ENCODE measurements at regions not wholly inside any gene's neighbourhood (a gene's known extent, or its start where the extent isn't known, plus 50 kb on each side); places are given as distances from the start of the nearest gene placed in this dataset.

DNA sequence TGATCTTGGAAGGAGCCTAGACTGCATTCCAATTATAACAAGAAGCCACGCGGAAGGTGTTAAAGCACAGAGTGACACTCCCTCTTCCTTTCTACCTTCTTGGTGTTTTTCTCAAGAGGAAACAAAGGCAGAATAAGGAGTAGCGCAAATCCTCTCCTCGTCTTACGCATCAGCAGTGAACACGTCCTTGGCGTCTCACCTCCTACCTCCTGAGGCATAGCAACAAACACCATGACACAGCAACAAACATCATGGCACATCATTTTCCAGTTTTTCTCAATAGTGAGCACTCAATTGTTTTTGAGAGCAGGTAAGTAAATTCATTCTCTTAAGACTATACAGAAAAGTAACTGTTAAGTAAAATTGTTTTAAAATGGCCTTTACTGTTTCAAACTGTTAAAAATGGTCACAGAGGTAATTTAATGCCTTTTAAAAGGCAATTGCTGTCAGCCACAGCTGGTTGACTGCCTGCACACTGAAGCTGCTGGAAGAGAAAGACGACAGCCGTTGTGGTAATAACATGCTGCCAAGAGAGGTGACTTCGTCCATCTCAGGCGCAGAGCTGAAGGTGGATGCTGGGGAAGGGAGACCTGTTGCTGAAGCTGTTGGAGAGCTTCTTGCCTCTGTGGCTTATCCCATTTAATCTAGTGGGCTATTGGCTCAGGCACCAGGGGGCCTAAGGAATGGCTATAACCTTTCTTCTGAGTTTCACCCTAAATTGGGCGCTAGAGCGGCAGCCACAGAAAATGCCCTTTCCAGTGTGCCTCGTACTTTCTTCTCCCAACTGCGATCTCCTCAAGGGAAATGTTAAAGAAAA lies 703.7 kb downstream of the UQCRFS1 start:
- Histone ChIP-seq H3K27ac (no peak overlapping the region), H3K4me3 (no peak overlapping the region), H3K9me3 (no peaks in the 10 kb centered on the region), H3K36me3 (no peaks in the 10 kb centered on the region), H3K27me3 (no peaks in the 10 kb centered on the region), H3K4me1 (no peaks in the 10 kb centered on the region)
- TF ChIP-seq, protein P1, sequence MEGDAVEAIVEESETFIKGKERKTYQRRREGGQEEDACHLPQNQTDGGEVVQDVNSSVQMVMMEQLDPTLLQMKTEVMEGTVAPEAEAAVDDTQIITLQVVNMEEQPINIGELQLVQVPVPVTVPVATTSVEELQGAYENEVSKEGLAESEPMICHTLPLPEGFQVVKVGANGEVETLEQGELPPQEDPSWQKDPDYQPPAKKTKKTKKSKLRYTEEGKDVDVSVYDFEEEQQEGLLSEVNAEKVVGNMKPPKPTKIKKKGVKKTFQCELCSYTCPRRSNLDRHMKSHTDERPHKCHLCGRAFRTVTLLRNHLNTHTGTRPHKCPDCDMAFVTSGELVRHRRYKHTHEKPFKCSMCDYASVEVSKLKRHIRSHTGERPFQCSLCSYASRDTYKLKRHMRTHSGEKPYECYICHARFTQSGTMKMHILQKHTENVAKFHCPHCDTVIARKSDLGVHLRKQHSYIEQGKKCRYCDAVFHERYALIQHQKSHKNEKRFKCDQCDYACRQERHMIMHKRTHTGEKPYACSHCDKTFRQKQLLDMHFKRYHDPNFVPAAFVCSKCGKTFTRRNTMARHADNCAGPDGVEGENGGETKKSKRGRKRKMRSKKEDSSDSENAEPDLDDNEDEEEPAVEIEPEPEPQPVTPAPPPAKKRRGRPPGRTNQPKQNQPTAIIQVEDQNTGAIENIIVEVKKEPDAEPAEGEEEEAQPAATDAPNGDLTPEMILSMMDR (IDR thresholded peaks at IDR 0.05), result no peak
- TF ChIP-seq POLR2A (IDR thresholded peaks at IDR 0.05), result no peak
- no peak for TF ChIP-seq POLR2AphosphoS5 (IDR thresholded peaks at IDR 0.05)
- intact Hi-C loops (cut with DNase I; ENCODE audit: low total_unique reads), result no loop called here
- DNase-seq (ENCODE audit: low spot score in 2 of 2), result no peak

DNA sequence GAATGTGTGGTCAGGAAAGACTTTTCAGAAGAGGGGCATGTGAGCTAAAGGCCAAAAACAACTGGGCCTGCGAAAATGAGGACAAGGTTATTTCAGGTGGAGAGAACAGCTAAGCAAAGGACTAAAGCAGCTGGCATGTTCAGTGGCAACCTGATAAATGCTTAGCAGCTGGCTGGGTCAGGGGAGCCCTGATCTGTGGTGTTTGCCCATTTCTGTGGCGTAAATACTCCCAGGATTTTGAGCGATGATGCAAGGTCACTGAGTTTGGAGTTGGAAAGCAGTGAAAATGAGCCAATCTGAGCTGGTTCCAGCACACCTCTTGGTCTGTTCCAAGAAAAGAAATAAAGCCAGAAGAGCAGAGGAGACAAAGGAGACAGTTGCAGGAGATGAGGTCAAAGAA lies 704.3 kb downstream of the UQCRFS1 start:
- intact Hi-C loops (cut with DNase I; ENCODE audit: low total_unique reads), result no loop called here
- Histone ChIP-seq H3K36me3 (no peaks in the 10 kb centered on the region), H3K27me3 (no peaks in the 10 kb centered on the region), H3K9me3 (no peaks in the 10 kb centered on the region), H3K4me1 (no peaks in the 10 kb centered on the region), H3K27ac (no peak overlapping the region), H3K4me3 (no peak overlapping the region)
- TF ChIP-seq POLR2A (IDR thresholded peaks at IDR 0.05), result no peak
- TF ChIP-seq POLR2AphosphoS5 (IDR thresholded peaks at IDR 0.05), result no peak
- TF ChIP-seq, protein P1 (IDR thresholded peaks at IDR 0.05), result no peak
- DNase-seq (ENCODE audit: low spot score in 2 of 2), result no peak

DNA sequence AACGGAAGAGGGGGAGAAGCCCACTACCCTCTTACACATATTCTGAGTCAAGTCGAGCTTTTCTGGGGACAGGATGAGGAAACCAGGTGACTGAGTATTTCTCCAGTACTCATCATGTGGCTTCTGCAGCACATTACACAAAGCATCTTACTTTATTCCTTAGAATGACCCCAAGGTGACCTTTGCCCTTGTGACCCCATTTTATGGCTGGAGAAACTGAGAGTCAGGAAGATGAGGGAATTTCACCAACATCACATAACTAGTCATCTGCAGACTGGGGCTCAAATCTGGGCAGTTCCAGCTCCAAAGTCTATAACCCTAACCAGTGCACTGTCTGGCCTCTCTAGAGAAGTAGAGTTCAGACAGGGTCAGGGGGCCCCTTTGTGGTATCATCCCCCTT lies 707.0 kb downstream of the UQCRFS1 start:
- Histone ChIP-seq H3K27me3 (no peaks in the 10 kb centered on the region), H3K27ac (no peak overlapping the region), H3K4me3 (no peak overlapping the region), H3K4me1 (no peaks in the 10 kb centered on the region), H3K36me3 (no peaks in the 10 kb centered on the region), H3K9me3 (no peaks in the 10 kb centered on the region)
- TF ChIP-seq POLR2AphosphoS5 (IDR thresholded peaks at IDR 0.05), result no peak
- TF ChIP-seq, protein P1 (IDR thresholded peaks at IDR 0.05), result no peak
- TF ChIP-seq POLR2A (IDR thresholded peaks at IDR 0.05), result no peak
- DNase-seq (ENCODE audit: low spot score in 2 of 2), result no peak
- intact Hi-C loops (cut with DNase I; ENCODE audit: low total_unique reads), result no loop called here

DNA sequence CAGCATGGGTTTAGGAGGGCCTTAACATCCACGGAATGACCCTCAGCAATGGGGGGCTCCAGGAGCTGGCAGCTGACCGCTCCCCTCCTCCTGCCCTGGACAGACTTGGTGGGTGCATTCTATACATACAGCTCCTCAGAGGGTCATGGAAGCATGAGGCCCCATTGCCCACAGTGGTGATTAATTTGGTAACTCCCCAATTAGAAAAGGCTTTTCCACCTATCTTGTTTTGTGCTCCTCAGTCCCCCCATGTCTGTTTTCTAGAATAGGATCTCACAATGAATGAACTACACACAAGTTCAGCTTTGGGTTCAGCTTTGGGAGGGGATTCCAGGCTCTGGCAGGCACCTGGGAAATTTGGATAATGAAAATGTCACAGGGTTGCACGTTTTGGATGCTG lies 707.8 kb downstream of the UQCRFS1 start:
- H3K36me3 ChIP-seq, result no peaks in the 10 kb centered on the region
- intact Hi-C loops (cut with DNase I; ENCODE audit: low total_unique reads), result no loop called here
- no peak overlapping the region for H3K4me3 ChIP-seq
- no peak overlapping the region for H3K27ac ChIP-seq
- H3K4me1 ChIP-seq, result no peaks in the 10 kb centered on the region
- no peak for DNase-seq (ENCODE audit: low spot score in 2 of 2)
- TF ChIP-seq POLR2A (IDR thresholded peaks at IDR 0.05), result no peak
- no peak for TF ChIP-seq POLR2AphosphoS5 (IDR thresholded peaks at IDR 0.05)
- TF ChIP-seq, protein P1 (IDR thresholded peaks at IDR 0.05), result no peak
- no peaks in the 10 kb centered on the region for H3K27me3 ChIP-seq
- H3K9me3 ChIP-seq, result no peaks in the 10 kb centered on the region

DNA sequence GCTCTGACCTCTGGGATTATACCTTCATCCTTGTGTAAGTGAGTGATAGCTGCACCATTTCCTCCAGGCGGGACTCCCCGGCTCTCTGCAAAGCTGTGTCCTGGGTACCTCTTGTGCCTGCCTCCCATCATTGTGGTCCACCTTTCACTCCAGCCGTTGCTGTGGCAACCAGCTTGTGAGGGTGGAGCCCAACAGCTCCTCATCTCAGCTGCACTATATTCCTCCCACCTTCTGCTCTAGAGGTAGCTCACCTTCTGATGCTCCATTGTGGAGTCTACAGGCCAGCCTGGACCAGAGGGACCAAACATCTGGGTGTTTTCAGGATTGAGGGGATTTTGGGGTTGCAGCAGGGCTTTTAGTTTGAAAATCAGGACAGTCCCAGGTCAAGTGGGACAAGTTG lies 708.2 kb downstream of the UQCRFS1 start:
- H3K36me3 ChIP-seq, result no peaks in the 10 kb centered on the region
- no peaks in the 10 kb centered on the region for H3K4me1 ChIP-seq
- no peak for DNase-seq (ENCODE audit: low spot score in 2 of 2)
- H3K27ac ChIP-seq, result no peak overlapping the region
- intact Hi-C loops (cut with DNase I; ENCODE audit: low total_unique reads), result no loop called here
- H3K4me3 ChIP-seq, result no peak overlapping the region
- no peaks in the 10 kb centered on the region for H3K9me3 ChIP-seq
- H3K27me3 ChIP-seq, result no peaks in the 10 kb centered on the region
- TF ChIP-seq, protein P1 (IDR thresholded peaks at IDR 0.05), result no peak
- TF ChIP-seq POLR2A (IDR thresholded peaks at IDR 0.05) (no peak), POLR2AphosphoS5 (IDR thresholded peaks at IDR 0.05) (no peak)
